GM20000 (cell line): ENCODE measurements at regions not wholly inside any gene's neighbourhood (a gene's known extent, or its start where the extent isn't known, plus 50 kb on each side); places are given as distances from the start of the nearest gene placed in this dataset.
"Not testable (repeated sequence)": the region's sequence is repeated elsewhere in the genome, so short reads cannot be mapped to it uniquely, and the experiment has no call there.

Experiments
- DNase-seq: peaks from one replicate; pipeline ENCODE4 v3.0.0; 2012; ENCODE audit warnings: low spot score
- TF ChIP-seq, protein P1 (sequence below): IDR thresholded peaks from 2 replicates; pipeline ENCODE4 v1.5.1; 2012; ENCODE audit warnings: mild to moderate bottlenecking, control low read depth; ENCODE audit errors: extremely low read depth, missing control alignments

DNA sequence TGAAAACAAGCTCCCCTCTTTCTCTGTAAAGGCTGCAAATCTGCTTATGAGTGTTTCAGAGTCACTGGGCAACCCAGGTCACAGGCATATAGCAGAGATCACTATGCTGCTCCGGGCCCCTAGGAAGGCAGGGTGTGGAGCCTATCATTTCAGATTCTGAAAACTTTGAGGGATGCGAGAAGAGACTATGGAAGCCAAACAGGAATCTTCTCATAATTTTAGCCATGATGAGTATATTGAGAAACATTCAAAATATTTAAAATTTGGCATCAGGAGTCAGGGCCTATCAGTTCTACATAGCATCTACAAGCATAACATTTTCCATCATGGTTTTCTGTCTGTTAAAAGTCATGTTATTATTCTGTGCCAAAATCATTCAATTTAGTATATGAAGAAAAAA lies 61.7 kb upstream of the ATXN3L start:
- TF ChIP-seq, protein P1, sequence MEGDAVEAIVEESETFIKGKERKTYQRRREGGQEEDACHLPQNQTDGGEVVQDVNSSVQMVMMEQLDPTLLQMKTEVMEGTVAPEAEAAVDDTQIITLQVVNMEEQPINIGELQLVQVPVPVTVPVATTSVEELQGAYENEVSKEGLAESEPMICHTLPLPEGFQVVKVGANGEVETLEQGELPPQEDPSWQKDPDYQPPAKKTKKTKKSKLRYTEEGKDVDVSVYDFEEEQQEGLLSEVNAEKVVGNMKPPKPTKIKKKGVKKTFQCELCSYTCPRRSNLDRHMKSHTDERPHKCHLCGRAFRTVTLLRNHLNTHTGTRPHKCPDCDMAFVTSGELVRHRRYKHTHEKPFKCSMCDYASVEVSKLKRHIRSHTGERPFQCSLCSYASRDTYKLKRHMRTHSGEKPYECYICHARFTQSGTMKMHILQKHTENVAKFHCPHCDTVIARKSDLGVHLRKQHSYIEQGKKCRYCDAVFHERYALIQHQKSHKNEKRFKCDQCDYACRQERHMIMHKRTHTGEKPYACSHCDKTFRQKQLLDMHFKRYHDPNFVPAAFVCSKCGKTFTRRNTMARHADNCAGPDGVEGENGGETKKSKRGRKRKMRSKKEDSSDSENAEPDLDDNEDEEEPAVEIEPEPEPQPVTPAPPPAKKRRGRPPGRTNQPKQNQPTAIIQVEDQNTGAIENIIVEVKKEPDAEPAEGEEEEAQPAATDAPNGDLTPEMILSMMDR: no peak
- DNase-seq: no peak

DNA sequence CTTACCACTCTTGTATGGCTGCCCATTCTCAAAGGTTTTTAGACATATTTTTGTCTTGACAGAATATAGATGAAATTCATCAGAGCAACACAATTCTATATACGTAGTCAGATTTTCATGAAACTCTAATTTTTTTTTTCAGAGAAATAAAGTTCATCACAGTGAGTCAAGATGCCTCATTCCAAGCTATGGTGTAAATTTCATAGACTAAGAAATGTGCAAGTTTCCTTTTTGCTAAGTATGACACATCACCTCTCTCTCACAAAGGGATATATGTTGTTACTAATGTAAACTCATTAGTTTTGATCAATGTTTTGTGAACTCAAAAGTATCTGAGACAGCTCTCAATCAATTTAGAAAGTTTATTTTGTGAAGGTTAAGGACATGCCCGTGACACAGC lies 60.4 kb upstream of the ATXN3L start:
- DNase-seq: no peak
- TF ChIP-seq, protein P1: no peak

DNA sequence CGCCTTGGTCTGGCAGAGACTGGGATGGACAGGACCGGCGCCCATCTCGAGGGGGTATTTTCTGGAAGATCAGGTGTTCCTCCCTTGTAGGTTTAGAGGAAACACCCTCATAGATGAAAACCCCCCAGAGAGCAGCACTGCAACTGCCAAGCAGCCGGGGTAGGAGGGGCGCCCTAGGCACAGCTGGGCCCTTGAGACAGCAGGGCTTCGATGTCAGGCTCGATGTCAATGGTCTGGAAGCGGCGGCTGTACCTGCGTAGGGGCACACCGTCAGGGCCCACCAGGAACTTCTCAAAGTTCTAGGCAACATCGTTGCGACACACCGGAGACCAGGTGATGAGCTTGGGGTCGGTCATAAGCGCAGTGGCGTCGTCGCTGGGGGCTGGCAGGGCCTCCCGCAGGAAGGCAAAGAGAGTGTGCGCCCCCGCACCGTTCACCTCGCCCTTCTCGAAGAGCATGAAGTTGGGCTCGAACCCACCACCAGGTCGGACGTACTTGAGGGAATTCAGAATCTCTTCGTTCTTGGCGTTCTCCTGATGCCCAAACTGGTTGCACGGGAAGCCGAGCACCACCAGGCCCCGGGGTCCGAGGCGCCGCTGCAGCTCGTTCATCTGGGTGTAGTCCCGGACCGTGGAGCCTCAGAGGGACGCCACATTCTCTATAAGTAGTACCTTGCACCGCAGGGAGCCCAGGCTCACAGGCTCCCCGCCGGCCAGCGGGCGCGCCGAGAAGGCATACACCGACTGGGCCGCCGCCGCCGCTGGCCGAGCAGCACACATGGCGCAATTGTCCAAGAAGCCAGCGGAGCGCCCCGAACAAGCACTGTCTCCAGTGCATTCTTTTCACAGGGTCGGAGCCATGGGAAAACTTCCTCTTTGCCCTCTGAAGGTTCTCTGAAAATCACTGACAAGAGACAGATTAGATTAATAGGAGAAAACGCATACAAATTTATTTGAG lies 59.0 kb upstream of the ATXN3L start:
- DNase-seq: not testable (repeated sequence)

DNA sequence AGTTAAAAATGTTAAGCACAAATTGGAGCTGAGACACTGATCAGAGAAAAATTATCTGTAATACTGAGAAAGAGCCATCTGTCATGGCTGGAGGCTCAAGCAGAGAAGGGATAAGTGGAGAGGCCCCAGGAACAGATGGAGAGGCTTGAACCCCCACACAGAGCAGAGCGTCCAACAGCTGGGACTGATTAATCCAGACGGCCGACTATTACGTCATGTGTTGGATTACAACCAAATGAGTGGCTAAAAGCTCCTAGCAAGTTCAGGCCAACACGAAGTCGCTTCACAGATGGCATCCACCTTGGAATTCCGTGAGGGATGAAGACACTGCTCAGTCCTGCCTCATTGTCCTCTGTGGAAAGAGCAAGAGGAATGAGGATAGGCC lies 57.7 kb upstream of the ATXN3L start:
- DNase-seq: no peak
- TF ChIP-seq, protein P1: no peak

DNA sequence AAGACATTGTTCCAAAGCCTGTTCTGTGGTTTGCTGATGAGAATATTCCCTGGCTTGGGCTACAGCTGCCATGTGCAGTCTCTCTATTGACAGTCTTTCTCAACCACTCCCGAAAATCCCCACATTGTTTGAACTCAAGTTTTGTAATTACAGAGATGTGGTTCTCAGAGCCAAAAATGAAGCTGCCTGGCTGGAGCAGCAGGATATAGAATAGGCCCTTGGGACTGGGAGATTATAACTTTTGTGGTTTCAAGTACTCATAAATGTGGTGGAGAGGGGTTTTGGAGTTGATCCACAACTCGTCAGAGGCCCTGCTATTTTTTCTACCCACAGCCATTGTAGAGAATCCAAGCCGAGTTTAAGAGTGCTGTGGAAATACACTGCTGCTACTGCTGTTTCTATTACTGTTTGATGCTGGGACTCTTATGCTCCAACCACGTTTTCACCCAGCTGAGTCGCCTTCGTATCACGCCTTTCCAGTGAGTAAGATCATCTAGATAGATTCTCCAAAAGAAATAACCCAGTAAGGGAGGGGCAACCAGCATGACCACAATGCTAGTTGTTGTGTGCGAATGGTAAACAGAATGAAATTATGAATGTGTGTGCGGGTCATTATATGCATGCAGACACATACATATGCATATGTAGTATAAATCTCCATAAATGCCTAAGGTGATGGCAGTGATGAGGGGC lies 57.1 kb upstream of the ATXN3L start:
- TF ChIP-seq, protein P1: no peak
- DNase-seq: peak; percentile 20

DNA sequence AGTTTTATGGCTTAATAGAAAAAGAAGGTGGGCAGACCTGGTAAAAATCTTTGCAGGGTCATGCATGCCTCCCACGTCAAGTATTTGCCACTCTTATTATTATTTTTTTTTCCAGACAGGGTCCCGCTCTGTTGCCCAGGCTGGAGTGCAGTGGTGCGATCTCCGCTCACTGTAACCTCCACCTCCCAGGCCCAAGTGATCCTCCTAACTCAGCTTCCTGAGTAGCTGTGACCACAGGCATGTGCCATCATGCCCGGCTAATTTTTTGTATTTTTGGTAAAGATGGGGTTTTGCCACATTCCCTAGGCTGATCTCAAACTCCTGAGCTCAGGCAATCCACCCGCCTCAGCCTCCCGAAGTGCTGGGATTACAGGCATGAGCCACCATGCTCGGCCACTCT lies 55.7 kb upstream of the ATXN3L start:
- not testable (repeated sequence) for DNase-seq

DNA sequence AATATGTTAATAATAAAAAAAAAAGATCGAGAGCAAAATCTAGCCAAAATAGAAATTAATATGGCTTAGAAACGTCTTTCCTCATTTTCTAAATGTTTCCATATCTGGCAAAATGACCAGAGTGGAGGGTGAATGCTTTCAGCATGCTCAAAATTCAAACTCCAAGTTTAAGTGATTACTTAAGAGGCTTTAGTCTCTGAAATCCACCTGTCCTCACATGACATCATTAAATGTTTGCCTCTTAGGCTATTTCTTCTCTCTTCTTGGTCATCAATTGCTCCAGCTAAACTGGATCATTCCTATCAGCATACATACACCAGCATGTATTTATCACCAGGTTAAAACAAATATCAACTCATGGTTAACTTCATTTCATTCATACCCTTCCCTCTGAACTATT lies 54.5 kb upstream of the ATXN3L start:
- TF ChIP-seq, protein P1: no peak
- DNase-seq: no peak

DNA sequence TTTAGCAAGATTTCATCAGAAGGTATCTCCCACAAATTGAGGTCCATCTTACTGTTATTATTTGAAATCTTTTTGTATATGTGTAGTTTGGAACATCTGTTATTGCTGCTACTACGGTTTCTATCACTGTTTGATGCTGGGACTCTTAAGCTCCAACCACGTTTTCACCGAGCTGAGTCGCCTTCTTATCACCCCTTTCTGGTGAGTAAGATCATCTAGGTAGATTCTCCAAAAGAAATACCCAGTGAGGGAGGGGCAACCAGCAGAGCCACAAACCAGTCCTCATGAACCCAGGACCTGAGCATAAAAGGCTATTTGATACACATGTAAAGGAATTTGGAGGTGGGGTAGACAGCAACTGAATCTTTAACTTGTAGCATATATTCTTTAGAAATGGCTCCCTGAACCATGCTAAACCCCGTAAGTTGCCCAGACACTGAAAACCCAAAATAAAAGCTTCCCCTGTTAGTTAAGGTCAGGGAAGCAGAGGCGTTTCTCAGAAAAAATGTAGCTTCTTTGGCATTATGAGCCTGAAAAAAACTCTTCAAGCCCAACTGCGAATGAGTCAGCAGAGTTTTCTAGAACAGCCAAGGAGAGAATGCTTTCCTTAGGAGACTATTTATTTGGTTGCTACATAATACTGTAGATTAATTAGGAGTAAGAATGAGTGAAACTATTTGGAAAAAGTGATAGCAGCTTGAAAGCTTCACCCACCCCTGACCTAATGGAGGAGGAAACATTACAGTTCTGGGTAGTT lies 53.8 kb upstream of the ATXN3L start:
- no peak for DNase-seq
- TF ChIP-seq, protein P1: no peak
